Neural cell (in vitro differentiated cells): ENCODE measurements at regions not wholly inside any gene's neighbourhood (a gene's known extent, or its start where the extent isn't known, plus 50 kb on each side); places are given as distances from the start of the nearest gene placed in this dataset.

Source experiments
- H2AFZ ChIP-seq: fragments of 200-600, 300-800 bp; sonication (generic), shearing (Covaris generic); 2 replicates; pipeline ENCODE4 v1.6.0; 2014; ENCODE audit warnings: low read depth, mild to moderate bottlenecking, antibody characterized with exemption, low read length, moderate library complexity
- H3F3A ChIP-seq: fragments of 200-600 bp; shearing (Covaris generic); 2 replicates; pipeline ENCODE4 v1.6.1; 2016; ENCODE audit warnings: mild to moderate bottlenecking, moderate library complexity, mixed read lengths, antibody characterized with exemption, low read length; ENCODE audit not compliant: insufficient read depth, poor library complexity, severe bottlenecking
- H3K27ac ChIP-seq: fragments of 200-600, 300-800 bp; sonication (generic), shearing (Covaris generic); 2 replicates; pipeline ENCODE4 v1.5.1; 2014; ENCODE audit warnings: mild to moderate bottlenecking, low read length, moderate library complexity
- H3K27me3 ChIP-seq: fragments of 300-800, 200-600 bp; sonication (generic), shearing (Covaris generic); 2 replicates; pipeline ENCODE4 v1.6.0; 2014; ENCODE audit warnings: mild to moderate bottlenecking, low read depth, low read length, moderate library complexity; ENCODE audit not compliant: insufficient read depth
- H3K36me3 ChIP-seq: fragments of 300-800, 200-600 bp; sonication (generic), shearing (Covaris generic); 2 replicates; pipeline ENCODE4 v1.5.1; 2014; ENCODE audit warnings: mild to moderate bottlenecking, antibody characterized with exemption, low read length, moderate library complexity; ENCODE audit not compliant: insufficient read depth
- H3K4me2 ChIP-seq: fragments of 300-800, 200-600 bp; sonication (generic), shearing (Covaris generic); 2 replicates; pipeline ENCODE4 v1.6.0; 2014; ENCODE audit warnings: mild to moderate bottlenecking, low read length
- H3K4me3 ChIP-seq: fragments of 300-800, 200-600 bp; sonication (generic), shearing (Covaris generic); 2 replicates; pipeline ENCODE4 v1.5.1; 2014; ENCODE audit warnings: mild to moderate bottlenecking, low read length, moderate library complexity
- H3K79me2 ChIP-seq: fragments of 200-600 bp; shearing (Covaris generic); replicated peaks from 2 replicates; pipeline ENCODE4 v1.6.0; 2014; ENCODE audit warnings: mild to moderate bottlenecking, low read length, moderate library complexity; ENCODE audit not compliant: insufficient read depth
- H3K9ac ChIP-seq: fragments of 300-800, 200-600 bp; sonication (generic), shearing (Covaris generic); 2 replicates; pipeline ENCODE4 v1.6.1; 2016; ENCODE audit warnings: mild to moderate bottlenecking, low read length, mixed read lengths
- H3K9me2 ChIP-seq: fragments of 200-600 bp; shearing (Covaris generic); 2 replicates; pipeline ENCODE4 v1.6.1; 2016; ENCODE audit warnings: mild to moderate bottlenecking, low read length, mixed read lengths; ENCODE audit not compliant: insufficient read depth
- H3K9me3 ChIP-seq: fragments of 200-600, 300-800 bp; sonication (generic), shearing (Covaris generic); 2 replicates; pipeline ENCODE4 v1.6.1; 2016; ENCODE audit warnings: mild to moderate bottlenecking, mixed run types, low read length, moderate library complexity, mixed read lengths
- H4K20me1 ChIP-seq: fragments of 200-600 bp; shearing (Covaris generic); 2 replicates; pipeline ENCODE4 v1.6.1; 2016; ENCODE audit warnings: mild to moderate bottlenecking, mixed run types; ENCODE audit not compliant: insufficient read depth
- EP300 ChIP-seq: fragments of 450-650 bp; conservative IDR thresholded peaks from 2 replicates; pipeline ENCODE4 v1.6.1; 2014; ENCODE audit warnings: antibody characterized with exemption, mild to moderate bottlenecking, moderate library complexity; ENCODE audit not compliant: poor library complexity, severe bottlenecking
- EZH2 ChIP-seq: fragments of 200-600, 300-800 bp; shearing (Covaris generic), sonication (generic); IDR thresholded peaks from 2 replicates; pipeline ENCODE4 v1.6.1; 2014; ENCODE audit warnings: antibody characterized with exemption, low read length, borderline replicate concordance, mild to moderate bottlenecking; ENCODE audit not compliant: insufficient read depth, poor library complexity, severe bottlenecking
- MXI1 ChIP-seq: fragments of 450-650 bp; conservative IDR thresholded peaks from 2 replicates; pipeline ENCODE4 v1.6.1; 2014; ENCODE audit warnings: antibody characterized with exemption, mild to moderate bottlenecking; ENCODE audit not compliant: poor library complexity, severe bottlenecking
- POLR2AphosphoS5 ChIP-seq: IDR thresholded peaks from 2 replicates; pipeline ENCODE4 v1.6.1; 2012
- RAD21 ChIP-seq: fragments of 450-650 bp; conservative IDR thresholded peaks from 2 replicates; pipeline ENCODE4 v1.6.1; 2014; ENCODE audit warnings: antibody characterized with exemption, mild to moderate bottlenecking, moderate library complexity
- REST ChIP-seq: IDR thresholded peaks from 2 replicates; pipeline ENCODE4 v1.6.1; 2012; ENCODE audit warnings: borderline replicate concordance
- SMC3 ChIP-seq: fragments of 450-650 bp; conservative IDR thresholded peaks from 2 replicates; pipeline ENCODE4 v1.6.1; 2014; ENCODE audit warnings: antibody characterized with exemption, mild to moderate bottlenecking, moderate library complexity; ENCODE audit not compliant: poor library complexity
- TAF1 ChIP-seq: IDR thresholded peaks from 2 replicates; pipeline ENCODE4 v1.6.1; 2012; ENCODE audit warnings: low read depth
- TF ChIP-seq, protein P1 (sequence below): fragments of 450-650 bp; IDR thresholded peaks from 2 replicates; pipeline ENCODE4 v1.5.1; 2014; ENCODE audit warnings: antibody characterized with exemption, mild to moderate bottlenecking, moderate library complexity; ENCODE audit not compliant: poor library complexity, severe bottlenecking

- TF ChIP-seq, protein P1, sequence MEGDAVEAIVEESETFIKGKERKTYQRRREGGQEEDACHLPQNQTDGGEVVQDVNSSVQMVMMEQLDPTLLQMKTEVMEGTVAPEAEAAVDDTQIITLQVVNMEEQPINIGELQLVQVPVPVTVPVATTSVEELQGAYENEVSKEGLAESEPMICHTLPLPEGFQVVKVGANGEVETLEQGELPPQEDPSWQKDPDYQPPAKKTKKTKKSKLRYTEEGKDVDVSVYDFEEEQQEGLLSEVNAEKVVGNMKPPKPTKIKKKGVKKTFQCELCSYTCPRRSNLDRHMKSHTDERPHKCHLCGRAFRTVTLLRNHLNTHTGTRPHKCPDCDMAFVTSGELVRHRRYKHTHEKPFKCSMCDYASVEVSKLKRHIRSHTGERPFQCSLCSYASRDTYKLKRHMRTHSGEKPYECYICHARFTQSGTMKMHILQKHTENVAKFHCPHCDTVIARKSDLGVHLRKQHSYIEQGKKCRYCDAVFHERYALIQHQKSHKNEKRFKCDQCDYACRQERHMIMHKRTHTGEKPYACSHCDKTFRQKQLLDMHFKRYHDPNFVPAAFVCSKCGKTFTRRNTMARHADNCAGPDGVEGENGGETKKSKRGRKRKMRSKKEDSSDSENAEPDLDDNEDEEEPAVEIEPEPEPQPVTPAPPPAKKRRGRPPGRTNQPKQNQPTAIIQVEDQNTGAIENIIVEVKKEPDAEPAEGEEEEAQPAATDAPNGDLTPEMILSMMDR = no peak
- TF ChIP-seq EZH2 = no peak
- TF ChIP-seq REST = no peak
- no peak for TF ChIP-seq MXI1
- no peak for TF ChIP-seq POLR2AphosphoS5
- TF ChIP-seq SMC3 = no peak
- no peaks in the 10 kb centered on the region for H4K20me1 ChIP-seq
- no peaks in the 10 kb centered on the region for H3K79me2 ChIP-seq
- H3K4me3 ChIP-seq = no peak overlapping the region
- no peaks in the 10 kb centered on the region for H3K27me3 ChIP-seq
- no peaks in the 10 kb centered on the region for H3K9me2 ChIP-seq
- no peaks in the 10 kb centered on the region for H3K9me3 ChIP-seq
- no peak overlapping the region for H3K27ac ChIP-seq
- H3K9ac ChIP-seq = no peak overlapping the region
- H3K36me3 ChIP-seq = no peaks in the 10 kb centered on the region
- H3F3A ChIP-seq = no peaks in the 10 kb centered on the region
- no peak overlapping the region for H2AFZ ChIP-seq
- H3K4me2 ChIP-seq = no peak overlapping the region
Measured at GRCh38 chr5:159837860-159838259, 78.4 kb upstream of the ADRA1B start.

DNA sequence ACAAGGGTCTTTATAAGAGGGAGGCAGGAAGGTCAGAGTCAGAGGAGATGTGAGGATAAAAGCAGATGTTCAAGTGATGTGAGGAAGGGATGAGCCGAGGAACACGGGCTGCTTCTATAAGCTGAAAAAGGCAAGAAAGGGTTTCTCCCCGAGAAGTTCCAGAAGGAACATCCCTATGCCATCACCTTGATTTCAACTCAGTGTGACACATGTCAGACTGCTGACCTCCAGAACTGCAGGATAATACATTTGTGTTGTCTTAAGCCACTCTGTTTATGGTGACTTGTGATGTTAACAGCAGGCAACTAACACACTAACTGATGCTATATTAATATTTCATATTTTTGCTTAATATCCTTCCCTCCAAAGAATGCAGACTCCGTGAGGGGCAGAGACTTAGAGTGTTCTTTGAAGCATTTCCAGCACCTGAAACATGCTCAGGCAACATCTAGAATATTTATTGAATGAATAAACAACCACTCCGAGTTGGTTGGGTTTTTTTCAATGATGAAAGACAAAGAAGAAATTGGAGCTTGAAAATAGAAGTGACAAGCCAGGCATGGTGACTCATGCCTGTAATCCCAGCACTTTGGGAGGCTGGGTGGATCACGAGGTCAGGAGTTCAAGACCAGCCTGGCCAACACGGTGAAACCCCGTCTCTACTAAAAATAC, 77.6 kb upstream of the ADRA1B start:
- TF ChIP-seq, protein P1 = no peak
- TF ChIP-seq EP300 = no peak
- no peak for TF ChIP-seq REST
- TF ChIP-seq EZH2 = no peak
- no peak for TF ChIP-seq TAF1
- no peak for TF ChIP-seq MXI1
- TF ChIP-seq POLR2AphosphoS5 = no peak
- TF ChIP-seq SMC3 = no peak
- TF ChIP-seq RAD21 = no peak
- no peaks in the 10 kb centered on the region for H3F3A ChIP-seq
- H3K36me3 ChIP-seq = no peaks in the 10 kb centered on the region
- no peak overlapping the region for H3K27ac ChIP-seq
- no peaks in the 10 kb centered on the region for H3K9me3 ChIP-seq
- no peaks in the 10 kb centered on the region for H4K20me1 ChIP-seq
- H3K4me3 ChIP-seq = no peak overlapping the region
- H2AFZ ChIP-seq = no peak overlapping the region
- no peaks in the 10 kb centered on the region for H3K9me2 ChIP-seq
- H3K27me3 ChIP-seq = no peaks in the 10 kb centered on the region
- H3K9ac ChIP-seq = no peak overlapping the region
- H3K79me2 ChIP-seq = no peaks in the 10 kb centered on the region
- H3K4me2 ChIP-seq = no peak overlapping the region
